Type B pancreatic cell (in vitro differentiated cells): ENCODE measurements at regions not wholly inside any gene's neighbourhood (a gene's known extent, or its start where the extent isn't known, plus 50 kb on each side); places are given as distances from the start of the nearest gene placed in this dataset.

Experiments used
- DNase-seq: peaks from one replicate; pipeline ENCODE4 v3.0.0; 2021; ENCODE audit warnings: mixed read lengths; ENCODE audit not compliant: unreplicated experiment; ENCODE audit errors: extremely low spot score
- H3K27ac Mint-ChIP-seq: 2 replicates; pipeline ENCODE4 v1.8.0; 2021; ENCODE audit warnings: mild to moderate bottlenecking, mixed read lengths
- H3K27me3 Mint-ChIP-seq: 2 replicates; pipeline ENCODE4 v1.8.0; 2021; ENCODE audit warnings: mixed read lengths
- H3K36me3 Mint-ChIP-seq: 2 replicates; pipeline ENCODE4 v1.8.0; 2021; ENCODE audit warnings: mixed read lengths
- H3K4me1 Mint-ChIP-seq: one replicate; pipeline ENCODE4 v1.8.0; 2021; ENCODE audit warnings: mixed read lengths; ENCODE audit not compliant: unreplicated experiment
- H3K4me3 Mint-ChIP-seq: 2 replicates; pipeline ENCODE4 v1.8.0; 2021; ENCODE audit warnings: mild to moderate bottlenecking, mixed read lengths
- H3K9me3 Mint-ChIP-seq: 2 replicates; pipeline ENCODE4 v1.8.0; 2021; ENCODE audit warnings: mixed read lengths
- CTCF ChIP-seq: fragments of 200-600 bp; sonication (generic); conservative IDR thresholded peaks from 2 replicates; pipeline ENCODE4 v1.5.0; 2021; ENCODE audit warnings: antibody characterized with exemption, mild to moderate bottlenecking

- TF ChIP-seq CTCF = no peak
- no peaks in the 10 kb centered on the region for H3K36me3 Mint-ChIP-seq
- no peaks in the 10 kb centered on the region for H3K4me1 Mint-ChIP-seq
- H3K27me3 Mint-ChIP-seq = peaks cover 27% of the 10 kb centered on the region
- no peaks in the 10 kb centered on the region for H3K9me3 Mint-ChIP-seq
- DNase-seq = no peak
- no peak overlapping the region for H3K27ac Mint-ChIP-seq
- no peak overlapping the region for H3K4me3 Mint-ChIP-seq
These were observed 644.4 kb downstream of the BRD1 start for GRCh38 chr22:49183208-49183825.

GRCh38 chr22:49182416-49182815 lies 645.3 kb downstream of the BRD1 start:
- Mint-ChIP-seq H3K4me1 (no peaks in the 10 kb centered on the region), H3K36me3 (no peaks in the 10 kb centered on the region), H3K4me3 (no peak overlapping the region), H3K27me3 (peaks cover 25% of the 10 kb centered on the region), H3K27ac (no peak overlapping the region), H3K9me3 (no peaks in the 10 kb centered on the region)
- no peak for TF ChIP-seq CTCF
- DNase-seq = no peak

GRCh38 chr22:49181942-49182341 lies 645.7 kb downstream of the BRD1 start:
- TF ChIP-seq CTCF = no peak
- Mint-ChIP-seq H3K9me3 (no peaks in the 10 kb centered on the region), H3K36me3 (no peaks in the 10 kb centered on the region), H3K27ac (no peak overlapping the region), H3K4me1 (no peaks in the 10 kb centered on the region), H3K4me3 (no peak overlapping the region), H3K27me3 (peaks cover 21% of the 10 kb centered on the region)
- no peak for DNase-seq

- Mint-ChIP-seq H3K4me3 (no peak overlapping the region), H3K27me3 (peaks cover 23% of the 10 kb centered on the region), H3K9me3 (no peaks in the 10 kb centered on the region), H3K36me3 (no peaks in the 10 kb centered on the region), H3K4me1 (no peaks in the 10 kb centered on the region), H3K27ac (no peak overlapping the region)
- DNase-seq = no peak
- TF ChIP-seq CTCF = no peak
These were observed 646.2 kb downstream of the BRD1 start for GRCh38 chr22:49181431-49181830.

GRCh38 chr22:49180683-49181024 lies 647.0 kb downstream of the BRD1 start:
- no peak for TF ChIP-seq CTCF
- Mint-ChIP-seq H3K9me3 (no peaks in the 10 kb centered on the region), H3K4me1 (no peaks in the 10 kb centered on the region), H3K27me3 (peaks cover 27% of the 10 kb centered on the region), H3K36me3 (no peaks in the 10 kb centered on the region), H3K27ac (no peak overlapping the region), H3K4me3 (no peak overlapping the region)
- no peak for DNase-seq
